GM18511 (cell line): ENCODE measurements at regions not wholly inside any gene's neighbourhood (a gene's known extent, or its start where the extent isn't known, plus 50 kb on each side); places are given as distances from the start of the nearest gene placed in this dataset.
"Not testable (repeated sequence)": the region's sequence is repeated elsewhere in the genome, so short reads cannot be mapped to it uniquely, and the experiment has no call there.

ENCODE experiments used
- ATAC-seq: cut with Tn5 transposase; IDR thresholded peaks from one replicate; pipeline ENCODE4 v1.9.1; 2021; ENCODE audit warnings: mild to moderate bottlenecking, moderate library complexity; ENCODE audit not compliant: unreplicated experiment

DNA sequence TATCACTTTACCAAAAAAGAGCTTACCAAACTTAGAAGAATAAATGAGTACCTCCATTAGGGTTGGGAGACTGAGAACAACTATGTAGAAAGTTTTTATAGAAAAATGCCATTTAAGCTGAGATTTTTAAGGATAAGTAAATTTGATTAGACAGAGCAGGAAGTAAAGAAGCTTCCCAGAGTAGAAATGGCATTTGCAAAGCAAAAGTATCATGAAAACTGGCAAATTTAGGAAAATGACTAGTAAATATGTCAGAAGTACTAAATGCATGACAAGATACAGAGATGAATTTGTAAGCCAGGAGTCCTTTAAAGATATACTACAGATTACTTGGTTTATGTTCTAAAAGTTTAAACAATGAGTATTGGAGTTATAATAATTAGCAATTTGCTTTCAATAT is 2581.8 kb downstream of the PCDH9 start:
- ATAC-seq, result no peak

DNA sequence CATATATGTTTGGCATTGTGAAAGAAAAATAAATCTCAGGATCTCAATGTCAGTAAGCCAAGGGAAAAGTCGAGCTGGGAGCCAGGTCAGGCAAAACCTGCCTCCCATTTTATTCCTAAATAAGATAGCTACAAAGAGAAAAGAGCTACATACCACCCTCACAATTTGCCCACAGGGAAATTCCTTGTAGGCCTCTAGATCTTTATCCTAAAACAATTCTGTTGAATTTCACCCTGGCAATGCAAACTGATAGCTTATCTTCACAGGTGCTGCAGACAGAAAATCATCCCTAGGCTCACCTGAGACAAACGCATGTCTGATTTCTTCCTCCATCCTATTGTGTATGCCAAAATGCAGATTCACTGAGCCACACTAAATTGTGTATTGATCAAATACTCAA is 2587.1 kb downstream of the PCDH9 start:
- ATAC-seq, result no peak

DNA sequence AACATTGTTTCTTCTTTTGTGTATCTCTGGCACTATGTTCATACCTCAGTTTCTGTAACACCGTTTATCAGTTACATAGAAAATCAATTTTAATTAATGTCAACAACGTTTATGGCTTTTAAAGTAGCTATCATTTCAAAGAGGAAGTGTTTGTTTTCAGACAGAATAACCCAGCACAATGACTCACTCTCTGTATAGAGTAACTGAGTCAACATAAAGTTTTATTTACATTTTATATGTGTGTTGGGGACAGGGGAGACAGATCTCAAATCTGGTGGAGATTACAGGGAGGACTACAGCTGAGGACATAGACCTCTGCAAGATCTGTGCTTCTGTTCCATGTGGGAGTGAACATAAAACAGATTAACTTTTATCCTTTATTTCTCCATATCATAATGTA is 2590.1 kb downstream of the PCDH9 start:
- no peak for ATAC-seq

DNA sequence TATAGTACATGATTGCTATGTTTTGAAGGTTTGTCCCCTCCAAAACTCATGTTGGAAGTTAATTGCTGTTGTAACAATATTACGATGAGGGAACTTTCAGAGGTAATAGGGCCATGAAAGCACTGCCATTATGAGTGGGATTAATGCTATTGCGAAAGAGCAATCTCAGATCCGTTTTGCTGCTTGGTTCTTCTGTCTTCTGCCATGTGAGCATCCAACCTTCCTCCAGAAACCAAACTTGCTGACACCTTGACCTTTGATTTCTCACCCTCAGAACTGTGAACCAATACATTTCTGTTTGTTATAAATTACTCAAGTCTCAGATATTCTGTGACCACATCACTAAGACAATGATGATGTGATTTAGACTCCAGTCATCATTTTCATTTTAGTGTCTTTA is 2590.9 kb downstream of the PCDH9 start:
- no peak for ATAC-seq

- no peak for ATAC-seq
Measured at GRCh38 chr13:64633948-64634347, 2596.2 kb downstream of the PCDH9 start.

- ATAC-seq, result no peak
Measured at GRCh38 chr13:64627654-64628053, 2602.5 kb downstream of the PCDH9 start.

- no peak for ATAC-seq
Measured at GRCh38 chr13:64626105-64626504, 2604.0 kb downstream of the PCDH9 start.

GRCh38 chr13:64617231-64617630 is 2612.9 kb downstream of the PCDH9 start:
- no peak for ATAC-seq

DNA sequence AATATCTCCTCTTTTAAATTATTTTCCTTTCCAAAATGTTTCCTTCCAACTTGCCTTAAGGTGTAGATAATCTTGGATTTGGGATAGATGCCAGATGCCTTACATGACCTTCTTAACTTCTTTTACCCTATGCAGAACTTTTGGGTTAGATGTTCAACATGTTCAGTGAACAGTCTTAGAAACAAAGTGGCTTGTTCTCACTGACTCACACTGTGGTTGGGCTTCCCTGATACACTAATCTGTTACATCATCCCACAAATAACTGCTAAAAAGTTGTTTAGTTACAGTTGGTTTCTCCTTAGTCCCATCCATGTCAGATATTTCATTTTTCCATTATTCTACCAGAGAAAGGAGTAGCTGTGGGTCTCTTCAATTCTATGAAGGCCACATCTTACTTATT is 2638.2 kb downstream of the PCDH9 start:
- ATAC-seq, result no peak

DNA sequence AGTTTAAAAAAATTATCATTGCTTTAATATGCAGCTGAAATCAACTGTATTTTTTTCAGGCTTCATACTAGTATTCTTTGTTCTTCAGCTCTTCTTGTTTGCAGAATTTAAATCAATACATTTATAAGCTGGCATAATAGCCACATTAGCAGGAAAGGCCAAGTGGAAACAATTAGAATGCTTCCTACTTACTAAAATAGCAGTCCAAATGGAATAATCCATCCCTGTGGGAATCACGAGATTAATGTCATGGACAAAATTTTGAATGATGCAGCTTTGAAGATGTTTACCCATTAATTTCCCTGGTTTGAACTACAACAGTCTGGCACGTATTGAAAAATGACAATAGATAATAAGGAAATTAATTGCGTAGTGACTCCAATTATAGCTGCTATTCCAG is 2650.8 kb downstream of the PCDH9 start:
- ATAC-seq, result no peak

GRCh38 chr13:64568748-64569147 is 2661.4 kb downstream of the PCDH9 start:
- ATAC-seq, result no peak

GRCh38 chr13:64558031-64558430 is 2672.1 kb downstream of the PCDH9 start:
- not testable (repeated sequence) for ATAC-seq

DNA sequence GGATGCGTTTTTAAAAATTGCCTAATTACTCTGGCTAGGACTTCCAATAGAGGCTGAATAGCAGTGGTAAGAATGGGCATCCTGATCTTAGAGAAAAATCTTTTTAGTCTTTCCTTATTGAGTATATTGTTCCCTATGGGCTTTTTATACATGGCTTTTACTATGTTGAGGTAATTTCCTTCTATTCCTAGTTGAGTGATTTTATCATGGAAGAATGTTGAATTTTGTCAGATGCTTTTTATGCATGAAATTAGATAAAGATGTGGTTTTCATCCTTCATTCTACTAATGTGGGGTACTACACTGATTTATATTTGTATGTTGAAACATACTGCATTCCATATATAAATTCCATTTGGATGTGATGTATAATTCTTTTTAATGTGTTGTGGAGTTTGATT is 2673.8 kb downstream of the PCDH9 start:
- ATAC-seq, result no peak

GRCh38 chr13:64553411-64554129 is 2676.6 kb downstream of the PCDH9 start:
- ATAC-seq, result no peak

GRCh38 chr13:64551755-64552154 is 2678.4 kb downstream of the PCDH9 start:
- no peak for ATAC-seq

- ATAC-seq, result no peak
Measured at GRCh38 chr13:64546371-64546770, 2683.8 kb downstream of the PCDH9 start.

- ATAC-seq, result no peak
Measured at GRCh38 chr13:64540976-64541375, 2689.2 kb downstream of the PCDH9 start.

GRCh38 chr13:64540468-64540867 is 2689.7 kb downstream of the PCDH9 start:
- ATAC-seq, result no peak

DNA sequence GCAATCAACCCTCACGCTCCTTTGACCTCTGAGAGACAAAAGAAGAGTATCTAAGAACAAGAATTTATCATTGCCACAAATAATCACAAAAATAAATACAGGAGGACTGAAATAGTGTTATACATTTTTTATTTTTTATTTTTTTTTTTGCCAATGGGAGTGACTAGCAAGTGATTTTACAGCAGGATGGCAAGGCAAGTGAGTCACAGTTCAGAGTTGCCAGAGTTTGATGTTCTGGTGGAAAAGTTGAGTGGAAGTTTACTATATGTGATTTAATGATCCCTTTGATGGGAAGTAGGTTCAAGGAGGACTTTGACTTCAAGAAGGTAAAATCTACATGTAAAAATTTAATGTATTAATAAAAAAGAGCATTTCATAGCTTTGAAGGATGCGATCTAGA is 2691.4 kb downstream of the PCDH9 start:
- ATAC-seq, result no peak

DNA sequence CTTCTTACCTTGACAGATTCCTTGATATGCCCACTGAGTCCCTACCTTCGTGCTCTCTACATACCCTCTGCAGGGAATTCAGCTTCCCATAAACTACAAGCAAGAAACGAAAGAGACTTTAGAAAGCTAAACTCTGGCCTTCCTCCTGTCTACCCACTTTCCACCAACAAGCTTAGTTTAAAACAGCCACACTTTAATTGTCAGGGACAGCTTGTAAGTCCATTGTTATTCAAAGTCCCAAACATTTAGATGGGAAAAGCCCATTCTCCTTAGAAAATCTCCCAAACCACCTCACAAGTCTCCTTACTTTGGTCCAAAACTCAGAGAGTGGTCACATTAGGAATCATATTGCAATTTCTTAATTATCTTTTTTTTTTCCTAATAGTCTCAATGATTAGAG is 2695.8 kb downstream of the PCDH9 start:
- no peak for ATAC-seq

DNA sequence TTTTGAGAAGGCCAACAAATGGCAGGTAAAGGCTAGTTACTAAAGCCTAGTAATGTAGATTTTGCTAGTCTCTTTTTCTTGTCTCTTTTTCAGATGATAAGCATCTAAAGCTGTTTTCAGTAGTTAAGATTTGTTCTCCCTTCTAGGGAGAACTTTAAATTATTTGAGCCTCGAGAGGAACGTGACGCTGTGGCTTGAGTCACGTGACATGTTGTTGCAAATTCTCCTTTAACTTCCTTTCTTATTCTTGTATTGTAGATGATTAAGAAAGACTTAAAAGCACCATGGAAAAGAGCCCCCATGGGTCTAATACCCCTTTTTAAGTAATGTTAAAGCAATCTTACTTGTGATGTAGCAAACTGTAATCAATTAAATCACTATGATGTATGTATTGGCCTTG is 2698.7 kb downstream of the PCDH9 start:
- ATAC-seq, result no peak

DNA sequence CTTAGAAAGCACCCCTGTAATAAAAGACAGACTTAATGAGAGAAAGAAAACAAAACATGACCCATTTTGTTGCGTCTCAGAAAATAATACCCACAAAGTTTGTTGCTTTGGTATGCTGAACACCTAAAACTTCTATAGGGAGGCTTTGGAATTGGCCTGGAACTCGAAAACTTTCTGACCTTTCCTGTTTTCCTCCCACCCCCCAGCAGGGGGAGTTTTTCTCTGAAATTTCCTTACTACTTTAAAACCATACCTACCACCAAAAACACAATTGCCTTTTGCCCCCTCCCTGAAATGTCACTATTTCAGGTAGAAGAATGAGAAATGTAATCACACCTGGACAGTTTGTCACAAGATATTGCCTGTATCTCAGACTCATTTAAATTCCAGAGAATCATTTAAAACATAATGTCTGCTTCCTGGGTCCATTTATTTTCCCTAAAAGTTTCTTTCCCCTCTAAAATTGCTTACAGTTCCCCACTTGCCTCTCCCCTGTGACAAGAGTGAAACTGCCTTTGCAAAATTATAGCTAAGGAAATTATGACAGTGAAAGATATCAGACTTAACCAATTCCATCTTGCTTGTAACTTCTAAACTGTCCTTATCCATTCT is 2700.2 kb downstream of the PCDH9 start:
- no peak for ATAC-seq

- ATAC-seq, result no peak
Measured at GRCh38 chr13:64528838-64529237, 2701.3 kb downstream of the PCDH9 start.
